HepG2 (cell line): ENCODE measurements at regions not wholly inside any gene's neighbourhood (a gene's known extent, or its start where the extent isn't known, plus 50 kb on each side); places are given as distances from the start of the nearest gene placed in this dataset.

Experiments used
- ATAC-seq: fragments of 200-7000 bp; cut with Tn5 transposase; 3 replicates; pipeline ENCODE4 v1.9.1; 2020; ENCODE audit warnings: mild to moderate bottlenecking, moderate library complexity
- BruUV-seq: library from RNA; stranded (reverse); fragments of 400-500 nt; replicated peaks from 2 replicates; lab custom pipeline; 2021; lab: Mats Ljungman, UMichigan
- CTCF ChIA-PET: fragments of 300-600 bp; formaldehyde crosslinking; extraction: SDS; loops from one replicate; lab custom pipeline; 2021; ENCODE audit warnings: low total read pairs, inconsistent platforms, low intra/inter-chr PET ratio; lab: Yijun Ruan, JAX
- POLR2A ChIA-PET: fragments of 350-600 bp; sonication (Branson Sonifier 250); formaldehyde crosslinking; loops from one replicate; lab custom pipeline; 2020; ENCODE audit warnings: antibody characterized with exemption, inconsistent platforms; lab: Yijun Ruan, JAX
- DNase-seq: peaks from one replicate; pipeline ENCODE4 v3.0.0-alpha.2; 2015; ENCODE audit warnings: low spot score
- FAIRE-seq: peaks from 3 replicates; lab custom pipeline; 2011; peaks lifted over from hg19 to GRCh38; lab: Jason Lieb, UNC
- H2AFZ ChIP-seq: one replicate; pipeline ENCODE4 v1.6.1; 2011; ENCODE audit warnings: low read length, inconsistent platforms
- H3K27ac ChIP-seq: fragments of 300-600 bp; 3 replicates; pipeline ENCODE4 v1.8.0; 2011; ENCODE audit warnings: mixed run types, mild to moderate bottlenecking, mixed read lengths, low read length, inconsistent platforms; ENCODE audit not compliant: insufficient read depth; ENCODE audit errors: extremely low read length
- H3K27me3 ChIP-seq, 2 experiments: fragments of 200-600 bp in 1 of 2; 2 replicates in 1 of 2; 3 replicates in 1 of 2; pipeline versions ENCODE4 v1.6.0 to v1.8.0; 2011; ENCODE audit warnings: low read length in 2 of 2, mild to moderate bottlenecking in 2 of 2, moderate library complexity in 2 of 2, inconsistent platforms in 1 of 2; ENCODE audit not compliant: insufficient read depth in 2 of 2, control insufficient read depth in 1 of 2
- H3K36me3 ChIP-seq, 2 experiments: fragments of 200-600 bp in 1 of 2; replicated peaks in 1 of 2; 2 replicates in 1 of 2; 3 replicates in 1 of 2; pipeline versions ENCODE4 v1.5.1 to v1.8.0; 2011; ENCODE audit warnings: low read length in 2 of 2, inconsistent platforms in 1 of 2; ENCODE audit not compliant: insufficient read depth in 2 of 2, control insufficient read depth in 1 of 2
- H3K4me1 ChIP-seq: 2 replicates; pipeline ENCODE4 v1.5.1; 2012; ENCODE audit warnings: low read length, inconsistent platforms; ENCODE audit not compliant: insufficient read depth
- H3K4me2 ChIP-seq: 2 replicates; pipeline ENCODE4 v1.6.0; 2011; ENCODE audit warnings: low read depth, low read length, inconsistent platforms
- H3K4me3 ChIP-seq, 3 experiments: fragments of 200-600 bp in 1 of 3; sonication (generic), shearing (Covaris generic) in 1 of 3; replicated peaks in 1 of 3; 2 replicates each; pipeline ENCODE4 v1.5.1; 2011 to 2016; ENCODE audit warnings: low read length in 3 of 3, inconsistent platforms in 2 of 3, low read depth in 2 of 3, mild to moderate bottlenecking in 2 of 3, control low read depth in 1 of 3, mixed read lengths in 1 of 3; ENCODE audit not compliant: insufficient read depth in 1 of 3
- H3K79me2 ChIP-seq: one replicate; pipeline ENCODE4 v1.6.1; 2011; ENCODE audit warnings: low read length, inconsistent platforms; ENCODE audit not compliant: insufficient read depth
- H3K9ac ChIP-seq: 2 replicates; pipeline ENCODE4 v1.6.0; 2011; ENCODE audit warnings: mild to moderate bottlenecking, low read depth, low read length, inconsistent platforms; ENCODE audit not compliant: insufficient read depth
- H3K9me3 ChIP-seq: 2 replicates; pipeline ENCODE4 v1.5.1; 2012; ENCODE audit warnings: mild to moderate bottlenecking, low read length
- H4K20me1 ChIP-seq: 2 replicates; pipeline ENCODE4 v1.6.0; 2011; ENCODE audit warnings: inconsistent platforms, mild to moderate bottlenecking, low read length, moderate library complexity; ENCODE audit not compliant: insufficient read depth
- BCLAF1 ChIP-seq: fragments of 450-650 bp; IDR thresholded peaks from 2 replicates; pipeline ENCODE4 v1.6.1; 2017; ENCODE audit warnings: mild to moderate bottlenecking
- HOXD1 ChIP-seq: sonication (generic); formaldehyde crosslinking; IDR thresholded peaks from 2 replicates; pipeline ENCODE4 v1.5.0; 2020; ENCODE audit warnings: missing genetic modification reagents
- ZBTB43 ChIP-seq: sonication (generic); formaldehyde crosslinking; conservative IDR thresholded peaks from 2 replicates; pipeline ENCODE4 v1.4.0; 2020; ENCODE audit warnings: missing genetic modification reagents
- ZNF180 ChIP-seq: sonication (generic); formaldehyde crosslinking; IDR thresholded peaks from 2 replicates; pipeline ENCODE4 v1.4.0; 2020; ENCODE audit warnings: low read depth, missing genetic modification reagents, borderline replicate concordance
- WGBS: methylation state at CpG from one replicate; pipeline ENCODE4 v1.1.6; 2017; ENCODE audit warnings: low lambda C conversion rate; 5-methylcytosine and 5-hydroxymethylcytosine counted together
- in situ Hi-C: cut with HindIII; loops from 2 replicates; pipeline ENCODE4 v1.10.0; 2017; ENCODE audit warnings: low pct_unique_long_range_greater_than_20kb; ENCODE audit not compliant: extremely low pct_ligation_motif_present
- intact Hi-C: fragments of 100-400 bp; cut with micrococcal nuclease; formaldehyde crosslinking; loops from one replicate; pipeline ENCODE4 v1.10.0; 2022; ENCODE audit not compliant: unreplicated experiment

GRCh38 chr11:27830206-27830605 lies 130.0 kb upstream of the BDNF start:
- H3K9ac ChIP-seq = no peak overlapping the region
- TF ChIP-seq ZNF180 (CRISPR knock-in tag) (no peak), ZBTB43 (no peak)
- TF ChIP-seq, all 625 proteins: peak for 0
- no peaks in the 10 kb centered on the region for H3K27me3 ChIP-seq
- in situ Hi-C loops (no loop called here), intact Hi-C loops (no loop called here)
- CTCF ChIA-PET = no interaction called here
- no peaks in the 10 kb centered on the region for H3K36me3 ChIP-seq
- BruUV-seq = no TSS peak
- H3K79me2 ChIP-seq = no peaks in the 10 kb centered on the region
- POLR2A ChIA-PET = no interaction called here
- FAIRE-seq = no peak
- WGBS = 20% methylated on average over 1 of the region's 3 CpGs
- H3K4me3 ChIP-seq = no peak overlapping the region
- no peaks in the 10 kb centered on the region for H3K4me1 ChIP-seq
- no peak for ATAC-seq
- no peaks in the 10 kb centered on the region for H4K20me1 ChIP-seq
- no peak overlapping the region for H2AFZ ChIP-seq
- H3K27ac ChIP-seq = no peak overlapping the region
- H3K4me2 ChIP-seq = no peak overlapping the region
- no peak for DNase-seq
- H3K9me3 ChIP-seq = no peaks in the 10 kb centered on the region

- CTCF ChIA-PET = no interaction called here
- Histone ChIP-seq H3K27ac (no peak overlapping the region), H3K9ac (no peak overlapping the region), H3K9me3 (no peaks in the 10 kb centered on the region), H3K4me2 (no peak overlapping the region), H4K20me1 (no peaks in the 10 kb centered on the region), H3K36me3 (no peaks in the 10 kb centered on the region), H3K4me1 (no peaks in the 10 kb centered on the region), H3K4me3 (no peak overlapping the region), H2AFZ (no peak overlapping the region), H3K79me2 (no peaks in the 10 kb centered on the region), H3K27me3 (no peaks in the 10 kb centered on the region)
- TF ChIP-seq BCLAF1 (no peak), HOXD1 (no peak)
- DNase-seq = no peak
- intact Hi-C loops (no loop called here), in situ Hi-C loops (no loop called here)
- no TSS peak for BruUV-seq
- no peak for ATAC-seq
- POLR2A ChIA-PET = no interaction called here
- no peak for FAIRE-seq
These were observed 120.0 kb upstream of the BDNF start for GRCh38 chr11:27820249-27820648.
